ENCODE measurements at regions not wholly inside any gene's neighbourhood (a gene's known extent, or its start where the extent isn't known, plus 50 kb on each side); places are given as distances from the start of the nearest gene placed in this dataset.
A peak's percentile ranks its signal among the peaks of the same experiment; 100 is the strongest.

DNA sequence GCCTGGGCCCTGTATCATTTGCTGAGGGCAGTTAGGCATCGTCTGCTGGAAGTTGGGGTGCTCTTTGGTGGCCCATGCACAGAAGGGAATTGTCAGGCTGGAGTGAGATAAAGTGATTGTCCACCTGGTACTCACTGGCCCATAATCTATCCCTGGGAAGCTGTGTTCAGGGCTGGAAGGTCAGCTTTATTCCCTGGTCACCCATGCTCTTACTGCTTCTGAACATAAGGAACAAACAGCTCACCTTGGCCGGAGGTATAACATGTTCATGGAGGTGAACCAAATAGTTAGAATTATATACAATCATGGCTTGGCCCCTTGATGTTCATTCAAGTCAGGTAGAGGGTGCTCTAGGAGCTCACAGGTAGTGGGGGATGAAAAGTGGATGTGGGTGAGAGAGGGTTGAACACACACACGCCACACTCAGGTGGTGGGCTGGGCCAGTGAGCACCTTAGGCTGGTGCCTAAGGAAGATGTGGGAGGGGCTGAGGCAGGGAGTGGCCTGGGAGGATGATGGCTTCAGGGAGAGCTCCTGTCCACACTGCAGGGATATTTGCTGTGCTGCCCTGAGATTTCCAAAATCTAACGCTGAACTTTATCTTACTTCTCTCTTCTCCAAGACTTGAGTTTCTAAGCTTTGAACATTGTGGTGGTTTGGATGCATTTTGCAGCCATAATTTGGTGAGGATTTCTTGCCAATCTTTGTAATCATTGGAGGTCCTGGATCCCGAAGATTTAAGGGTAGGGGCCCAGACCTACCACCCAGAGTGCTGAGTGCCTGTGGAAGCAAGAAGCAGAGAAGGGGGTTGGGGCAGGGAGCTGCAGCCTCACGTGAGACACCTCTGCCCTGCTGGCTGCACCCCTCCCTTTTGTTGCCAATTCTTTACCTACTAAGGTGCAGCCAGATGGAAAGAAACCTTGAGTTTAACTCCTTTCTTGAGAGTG is 420.6 kb downstream of the ZNF536 start:
- no peak for FAIRE-seq
- TF ChIP-seq RFX5 (IDR thresholded peaks at IDR 0.05) (no peak), POLR2A (IDR thresholded peaks at IDR 0.05; ENCODE audit: low read length) (0 out of 2 replicates have a peak, but pooled peaks have one; percentile 3), CBX8 (IDR thresholded peaks at IDR 0.05) (no peak), FOSL2 (IDR thresholded peaks at IDR 0.05) (no peak), FOSL2 (CRISPR knock-in tag; IDR thresholded peaks at IDR 0.05) (no peak)
- TF ChIP-seq, protein P1, sequence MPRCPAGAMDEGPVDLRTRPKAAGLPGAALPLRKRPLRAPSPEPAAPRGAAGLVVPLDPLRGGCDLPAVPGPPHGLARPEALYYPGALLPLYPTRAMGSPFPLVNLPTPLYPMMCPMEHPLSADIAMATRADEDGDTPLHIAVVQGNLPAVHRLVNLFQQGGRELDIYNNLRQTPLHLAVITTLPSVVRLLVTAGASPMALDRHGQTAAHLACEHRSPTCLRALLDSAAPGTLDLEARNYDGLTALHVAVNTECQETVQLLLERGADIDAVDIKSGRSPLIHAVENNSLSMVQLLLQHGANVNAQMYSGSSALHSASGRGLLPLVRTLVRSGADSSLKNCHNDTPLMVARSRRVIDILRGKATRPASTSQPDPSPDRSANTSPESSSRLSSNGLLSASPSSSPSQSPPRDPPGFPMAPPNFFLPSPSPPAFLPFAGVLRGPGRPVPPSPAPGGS (IDR thresholded peaks at IDR 0.05) = no peak

DNA sequence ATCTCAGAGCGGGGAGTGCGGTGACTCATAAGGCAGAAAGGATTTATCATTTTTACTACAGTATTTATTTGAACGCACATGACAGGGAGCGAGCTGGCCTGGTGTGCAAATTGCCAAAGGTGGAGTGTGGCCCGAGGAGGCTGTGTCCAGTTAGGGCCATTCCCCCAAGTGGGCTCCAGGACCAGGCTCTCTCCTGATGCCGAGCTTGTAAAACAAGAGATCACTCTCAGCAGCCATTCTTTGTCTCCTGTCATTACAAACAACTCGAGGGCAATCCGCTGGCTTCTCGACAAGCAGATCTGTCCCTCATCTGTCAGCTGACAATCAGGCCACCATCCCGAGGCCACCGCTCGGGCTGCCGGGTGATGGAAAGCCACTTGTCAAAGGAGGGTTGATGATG is 418.9 kb downstream of the ZNF536 start:
- ATAC-seq (no peak), FAIRE-seq (no peak), DNase-seq (ENCODE audit: low read depth in 1 of 2, low spot score in 1 of 2) (no peak)
- no peak overlapping the region for H3K27ac ChIP-seq
- WGBS (ENCODE audit: missing lambda C conversion rate) = 17% methylated on average over 13 of the region's 13 CpGs
- POLR2A ChIA-PET = no interaction called here
- H3K4me3 ChIP-seq = no peak overlapping the region
- H3K4me2 ChIP-seq = no peak overlapping the region
- H3K4me1 ChIP-seq = no peaks in the 10 kb centered on the region
- CTCF ChIA-PET = interaction anchor here (1.0 to 2.1 kb wide), 3 partner anchors 8 to 12 kb away, joined by 4 to 7 read pairs (median 6); no protein-coding TSS in a partner anchor
- no peaks in the 10 kb centered on the region for H3K9me3 ChIP-seq
- TF ChIP-seq, protein P2, sequence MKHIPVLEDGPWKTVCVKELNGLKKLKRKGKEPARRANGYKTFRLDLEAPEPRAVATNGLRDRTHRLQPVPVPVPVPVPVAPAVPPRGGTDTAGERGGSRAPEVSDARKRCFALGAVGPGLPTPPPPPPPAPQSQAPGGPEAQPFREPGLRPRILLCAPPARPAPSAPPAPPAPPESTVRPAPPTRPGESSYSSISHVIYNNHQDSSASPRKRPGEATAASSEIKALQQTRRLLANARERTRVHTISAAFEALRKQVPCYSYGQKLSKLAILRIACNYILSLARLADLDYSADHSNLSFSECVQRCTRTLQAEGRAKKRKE (CRISPR knock-in tag; IDR thresholded peaks at IDR 0.05; ENCODE audit: low read depth) = no peak
- no peak for TF ChIP-seq RFX5 (IDR thresholded peaks at IDR 0.05)
- TF ChIP-seq ZSCAN20 (CRISPR knock-in tag; IDR thresholded peaks at IDR 0.05) = no peak
- no peak for TF ChIP-seq POLR2AphosphoS2 (conservative IDR thresholded peaks at IDR 0.05; ENCODE audit: low read length)
- no peak for TF ChIP-seq SMC3 (IDR thresholded peaks at IDR 0.05)
- no peak for TF ChIP-seq KDM5A (IDR thresholded peaks at IDR 0.05)
- TF ChIP-seq BHLHE40 (IDR thresholded peaks at IDR 0.05; ENCODE audit: low read depth, low read length) = no peak
- TF ChIP-seq MAFK (IDR thresholded peaks at IDR 0.05; ENCODE audit: partially characterized antibody) = no peak
- TF ChIP-seq TFCP2L1 (CRISPR knock-in tag; IDR thresholded peaks at IDR 0.05) = no peak
- no peak for TF ChIP-seq CEBPB (IDR thresholded peaks at IDR 0.05)
- no peak for TF ChIP-seq CHD2 (IDR thresholded peaks at IDR 0.05; ENCODE audit: low read length, partially characterized antibody)
- TF ChIP-seq, protein P3, sequence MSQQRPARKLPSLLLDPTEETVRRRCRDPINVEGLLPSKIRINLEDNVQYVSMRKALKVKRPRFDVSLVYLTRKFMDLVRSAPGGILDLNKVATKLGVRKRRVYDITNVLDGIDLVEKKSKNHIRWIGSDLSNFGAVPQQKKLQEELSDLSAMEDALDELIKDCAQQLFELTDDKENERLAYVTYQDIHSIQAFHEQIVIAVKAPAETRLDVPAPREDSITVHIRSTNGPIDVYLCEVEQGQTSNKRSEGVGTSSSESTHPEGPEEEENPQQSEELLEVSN (IDR thresholded peaks at IDR 0.05; ENCODE audit: borderline replicate concordance, low read depth) = no peak
- TF ChIP-seq GATA3 (IDR thresholded peaks at IDR 0.05; ENCODE audit: borderline replicate concordance) = no peak
- TF ChIP-seq SREBF2 (IDR thresholded peaks at IDR 0.05) = no peak
- TF ChIP-seq CHD4 (IDR thresholded peaks at IDR 0.05; ENCODE audit: borderline replicate concordance) = no peak
- TF ChIP-seq EHMT2 (IDR thresholded peaks at IDR 0.05; ENCODE audit: low read depth) = no peak
- no peak for TF ChIP-seq ESRRA (IDR thresholded peaks at IDR 0.05; ENCODE audit: borderline replicate concordance, low read length)
- TF ChIP-seq, protein P4, sequence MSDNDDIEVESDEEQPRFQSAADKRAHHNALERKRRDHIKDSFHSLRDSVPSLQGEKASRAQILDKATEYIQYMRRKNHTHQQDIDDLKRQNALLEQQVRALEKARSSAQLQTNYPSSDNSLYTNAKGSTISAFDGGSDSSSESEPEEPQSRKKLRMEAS (IDR thresholded peaks at IDR 0.05) = no peak

More for the DNA sequence above, 420.6 kb downstream of the ZNF536 start:
- H3K9me3 ChIP-seq = no peaks in the 10 kb centered on the region
- ATAC-seq = no peak
- H3K4me1 ChIP-seq = no peaks in the 10 kb centered on the region
- 12% methylated on average over 6 of the region's 6 CpGs for WGBS (ENCODE audit: missing lambda C conversion rate)
- H3K4me3 ChIP-seq = no peak overlapping the region
- no peak for DNase-seq (ENCODE audit: low read depth in 1 of 2, low spot score in 1 of 2)
- CTCF ChIA-PET = interaction anchor here (0.6 to 1.3 kb wide), 2 partner anchors 15 to 110 kb away, joined by 3 to 4 read pairs; no protein-coding TSS in a partner anchor
- no peak overlapping the region for H3K27ac ChIP-seq
- no peak overlapping the region for H3K4me2 ChIP-seq
- POLR2A ChIA-PET = no interaction called here
